RWPE1 (cell line): ENCODE measurements at regions not wholly inside any gene's neighbourhood (a gene's known extent, or its start where the extent isn't known, plus 50 kb on each side); places are given as distances from the start of the nearest gene placed in this dataset.

Experiments
- CTCF ChIA-PET: fragments of 350-600 bp; sonication (Branson Sonifier 250); formaldehyde crosslinking; extraction: SDS; loops from one replicate; lab custom pipeline; 2021; lab: Yijun Ruan, JAX
- POLR2A ChIA-PET: fragments of 400-600 bp; formaldehyde crosslinking; extraction: SDS; loops from one replicate; lab custom pipeline; 2020; ENCODE audit warnings: antibody characterized with exemption; ENCODE audit not compliant: low non-redundant PET; lab: Yijun Ruan, JAX
- DNase-seq: peaks from one replicate; pipeline ENCODE4 v3.0.0; 2012; ENCODE audit warnings: low spot score
- H3K27ac ChIP-seq: fragments of 450-650 bp; 2 replicates; pipeline ENCODE4 v1.5.1; 2017
- TF ChIP-seq, protein P1 (sequence below): fragments of 450-650 bp; conservative IDR thresholded peaks from 2 replicates; pipeline ENCODE4 v1.5.1; 2017; ENCODE audit warnings: low read depth, mild to moderate bottlenecking

DNA sequence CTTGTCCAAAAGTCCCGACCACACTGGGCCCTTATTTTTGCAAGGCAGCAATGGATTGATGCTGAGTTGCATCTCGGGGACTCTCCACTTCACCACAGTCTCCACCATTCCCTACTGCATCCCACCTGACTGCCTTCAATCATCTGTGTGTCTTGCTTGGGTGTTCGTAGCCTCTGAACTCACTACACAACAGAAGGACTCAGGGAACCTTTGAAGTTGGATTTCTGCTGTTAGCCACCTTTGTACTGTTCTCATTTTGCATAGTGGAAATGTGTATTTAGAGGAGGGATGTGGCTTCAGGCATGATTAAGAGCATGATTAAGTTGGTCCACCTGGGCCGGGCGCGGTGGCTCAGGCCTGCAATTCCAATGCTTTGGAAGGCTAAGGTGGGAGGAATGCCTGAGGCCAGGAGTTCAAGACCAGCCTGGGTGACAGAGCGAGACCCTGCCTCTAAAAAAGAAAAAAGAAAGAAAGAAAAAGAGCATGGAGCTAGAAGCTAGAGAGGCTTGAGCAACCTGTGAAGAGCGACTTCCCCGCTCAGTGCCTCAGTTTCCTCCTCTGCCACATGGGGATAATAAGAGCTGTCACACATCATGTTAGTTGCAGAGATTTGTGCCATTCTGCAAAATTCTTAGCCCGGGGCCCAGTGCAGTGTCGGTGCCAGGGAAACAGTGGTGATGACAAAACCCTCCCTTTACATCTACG lies 121.3 kb upstream of the PTPN1 start:
- ChIA-PET POLR2A (no interaction called here), CTCF (no interaction called here)
- TF ChIP-seq, protein P1, sequence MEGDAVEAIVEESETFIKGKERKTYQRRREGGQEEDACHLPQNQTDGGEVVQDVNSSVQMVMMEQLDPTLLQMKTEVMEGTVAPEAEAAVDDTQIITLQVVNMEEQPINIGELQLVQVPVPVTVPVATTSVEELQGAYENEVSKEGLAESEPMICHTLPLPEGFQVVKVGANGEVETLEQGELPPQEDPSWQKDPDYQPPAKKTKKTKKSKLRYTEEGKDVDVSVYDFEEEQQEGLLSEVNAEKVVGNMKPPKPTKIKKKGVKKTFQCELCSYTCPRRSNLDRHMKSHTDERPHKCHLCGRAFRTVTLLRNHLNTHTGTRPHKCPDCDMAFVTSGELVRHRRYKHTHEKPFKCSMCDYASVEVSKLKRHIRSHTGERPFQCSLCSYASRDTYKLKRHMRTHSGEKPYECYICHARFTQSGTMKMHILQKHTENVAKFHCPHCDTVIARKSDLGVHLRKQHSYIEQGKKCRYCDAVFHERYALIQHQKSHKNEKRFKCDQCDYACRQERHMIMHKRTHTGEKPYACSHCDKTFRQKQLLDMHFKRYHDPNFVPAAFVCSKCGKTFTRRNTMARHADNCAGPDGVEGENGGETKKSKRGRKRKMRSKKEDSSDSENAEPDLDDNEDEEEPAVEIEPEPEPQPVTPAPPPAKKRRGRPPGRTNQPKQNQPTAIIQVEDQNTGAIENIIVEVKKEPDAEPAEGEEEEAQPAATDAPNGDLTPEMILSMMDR: no peak
- H3K27ac ChIP-seq: no peak overlapping the region
- DNase-seq: no peak

DNA sequence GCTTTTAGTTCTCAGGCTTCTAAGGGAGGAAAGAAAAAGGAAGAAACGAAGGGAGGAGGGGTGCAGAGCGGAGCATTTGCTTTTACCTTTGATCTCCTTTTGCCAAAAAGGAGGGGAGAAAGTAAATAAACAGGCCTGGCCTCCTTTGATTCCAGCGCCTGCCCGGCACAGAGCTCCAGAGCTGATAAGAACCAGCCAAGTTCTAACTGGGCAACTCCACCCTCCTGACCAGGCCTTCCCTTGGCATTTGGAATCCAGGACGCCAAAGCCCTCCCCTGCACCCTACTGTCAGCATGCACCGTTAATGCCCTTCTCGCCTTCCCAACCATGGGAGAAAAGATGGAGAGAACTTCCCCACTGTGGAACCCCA lies 120.8 kb upstream of the PTPN1 start:
- ChIA-PET POLR2A (no interaction called here), CTCF (no interaction called here)

DNA sequence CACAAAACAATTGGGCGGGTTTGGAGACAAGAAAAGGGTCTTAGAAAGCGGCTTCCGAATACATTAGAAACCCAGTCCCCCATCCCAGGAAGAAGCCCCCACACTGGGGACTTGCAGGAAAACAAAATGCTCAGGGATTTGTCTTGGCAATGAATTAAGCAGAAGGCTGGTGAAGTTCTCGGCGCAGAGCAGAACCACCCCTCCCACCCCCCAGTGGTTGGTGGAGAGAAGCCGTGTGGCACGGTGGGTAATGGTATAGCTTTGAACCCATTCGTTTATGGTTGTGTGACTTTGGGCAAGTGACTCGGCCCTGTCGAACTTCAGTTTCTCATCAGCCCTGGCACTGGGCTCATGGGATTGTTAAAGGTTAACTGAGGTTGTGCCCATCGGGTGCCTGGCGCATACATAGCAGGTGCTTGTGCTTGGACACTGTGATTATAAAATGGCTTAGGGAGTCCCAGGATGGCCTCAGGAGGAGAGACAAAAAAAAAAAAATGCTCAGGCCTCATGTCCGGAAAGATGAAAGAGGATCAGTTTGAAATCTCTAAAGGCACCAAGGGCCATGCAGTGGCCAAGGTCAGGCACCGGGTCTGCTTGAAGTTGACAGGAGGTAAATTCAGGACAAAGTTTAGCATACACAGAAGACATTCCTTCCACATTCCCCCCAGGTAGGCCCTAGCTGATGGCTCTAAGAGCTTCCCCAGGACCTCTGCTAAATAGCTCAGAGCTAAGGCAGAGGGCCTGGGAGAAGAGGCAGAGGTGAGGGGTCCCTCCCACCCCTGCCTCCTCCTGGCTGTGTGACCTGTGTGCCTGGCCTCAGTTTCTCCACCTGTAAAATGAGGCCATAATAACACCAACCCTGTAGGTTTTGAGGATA lies 120.1 kb upstream of the PTPN1 start:
- H3K27ac ChIP-seq: no peak overlapping the region
- ChIA-PET CTCF (interaction anchor here (1.2 kb wide), 1 partner anchor 19 kb away, joined by 4 read pairs; no protein-coding TSS in a partner anchor), POLR2A (no interaction called here)
- DNase-seq: no peak
- TF ChIP-seq, protein P1: no peak

More for the DNA sequence above, 120.8 kb upstream of the PTPN1 start:
- TF ChIP-seq, protein P1: no peak
- no peak overlapping the region for H3K27ac ChIP-seq
- DNase-seq: no peak

DNA sequence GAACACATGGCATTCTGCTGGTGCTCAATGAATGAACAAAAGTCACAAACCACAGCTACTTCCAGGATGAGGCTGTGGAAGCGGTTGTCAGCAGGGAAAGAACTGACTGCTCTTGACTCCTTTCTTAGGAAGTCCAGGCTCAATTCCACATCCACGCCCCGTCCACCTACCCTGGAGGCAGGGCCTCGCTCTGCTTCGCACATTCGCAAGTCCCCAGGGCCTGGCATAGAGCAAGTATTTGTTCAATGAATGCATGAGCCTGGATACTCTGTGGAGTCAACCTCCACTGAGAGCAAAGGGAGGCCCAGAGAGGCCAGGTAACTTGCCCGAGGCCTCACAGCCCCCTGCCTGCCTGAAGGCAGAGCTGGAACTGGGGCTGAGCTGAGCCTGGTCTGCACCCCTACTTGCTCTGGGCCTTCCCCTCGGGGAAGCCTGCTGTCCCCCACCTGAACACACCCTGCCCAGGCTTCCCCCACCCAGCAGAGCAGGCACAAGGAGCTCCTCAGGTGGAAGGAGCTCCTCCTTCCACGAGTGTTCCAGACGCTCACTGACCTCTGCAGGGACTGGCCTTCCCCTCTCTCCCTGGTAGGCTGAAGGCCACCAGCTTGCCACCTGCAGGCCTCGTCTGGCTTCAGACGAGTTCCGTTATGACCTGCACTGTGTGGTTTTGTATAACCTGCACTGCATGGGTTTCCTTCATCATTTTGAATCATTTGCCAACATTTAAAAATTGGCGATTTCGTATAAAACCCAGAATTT lies 119.3 kb upstream of the PTPN1 start:
- H3K27ac ChIP-seq: peak overlapping the region; percentile 3
- DNase-seq: no peak
- TF ChIP-seq, protein P1: no peak
- CTCF ChIA-PET: interaction anchor here (0.6 to 1.2 kb wide), 3 partner anchors 15 to 127 kb away, joined by 3 to 5 read pairs (median 4); no protein-coding TSS in a partner anchor
- POLR2A ChIA-PET: no interaction called here

DNA sequence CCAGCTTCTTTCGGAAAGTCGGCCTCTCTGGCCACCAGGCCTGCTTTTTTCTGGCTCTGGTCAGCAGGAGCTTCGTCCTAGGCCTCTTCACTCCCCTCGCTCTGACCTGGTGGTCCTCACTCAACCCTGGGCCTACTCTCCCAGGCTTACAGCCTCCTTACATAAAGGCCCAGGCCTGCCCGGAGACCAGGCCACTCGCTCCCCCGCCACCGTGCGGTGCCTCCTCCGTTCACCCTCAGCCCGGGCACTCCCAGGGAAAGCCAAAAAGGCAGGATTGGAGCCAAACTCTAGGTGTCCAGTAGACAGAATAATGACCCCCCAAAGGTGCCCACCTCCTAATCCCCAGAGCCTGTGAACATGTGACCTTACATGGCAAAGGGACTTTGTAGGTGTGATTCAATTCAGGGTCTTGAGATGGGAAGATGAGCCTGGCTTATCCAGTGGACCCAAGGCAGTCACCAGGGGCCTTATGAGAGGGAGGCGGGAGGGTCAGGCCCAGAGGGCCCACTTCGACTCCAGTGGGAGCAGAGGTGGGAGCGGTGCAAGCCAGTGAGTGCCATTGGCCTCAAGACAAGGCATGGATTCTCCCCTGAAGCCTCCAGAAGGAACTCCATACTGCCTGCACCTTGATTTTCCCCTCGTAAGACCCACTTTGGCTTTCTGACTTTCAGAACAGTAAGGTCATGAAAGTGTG lies 118.6 kb upstream of the PTPN1 start:
- TF ChIP-seq, protein P1: no peak
- ChIA-PET POLR2A (no interaction called here), CTCF (interaction anchor here (0.6 kb wide), 1 partner anchor 15 kb away, joined by 3 read pairs; no protein-coding TSS in a partner anchor)
- H3K27ac ChIP-seq: peak overlapping the region; percentile 3
- no peak for DNase-seq
